ENCODE measurements at regions not wholly inside any gene's neighbourhood (a gene's known extent, or its start where the extent isn't known, plus 50 kb on each side); places are given as distances from the start of the nearest gene placed in this dataset.

GRCh38 chr5:166358127-166358830 is 1933.2 kb upstream of the WWC1 start:
- no peak for DNase-seq (ENCODE audit: low spot score)
- no peak overlapping the region for H3K27ac ChIP-seq
- H3K4me3 ChIP-seq = no peak overlapping the region
- H3K9me3 ChIP-seq = peaks cover 0 to 6% of the 10 kb centered on the region in 2 donors
- no peaks in the 10 kb centered on the region for H3K27me3 ChIP-seq
- no peak for TF ChIP-seq CTCF (IDR thresholded peaks at IDR 0.05)
- no peaks in the 10 kb centered on the region for H3K36me3 ChIP-seq
- no peaks in the 10 kb centered on the region for H3K4me1 ChIP-seq

DNA sequence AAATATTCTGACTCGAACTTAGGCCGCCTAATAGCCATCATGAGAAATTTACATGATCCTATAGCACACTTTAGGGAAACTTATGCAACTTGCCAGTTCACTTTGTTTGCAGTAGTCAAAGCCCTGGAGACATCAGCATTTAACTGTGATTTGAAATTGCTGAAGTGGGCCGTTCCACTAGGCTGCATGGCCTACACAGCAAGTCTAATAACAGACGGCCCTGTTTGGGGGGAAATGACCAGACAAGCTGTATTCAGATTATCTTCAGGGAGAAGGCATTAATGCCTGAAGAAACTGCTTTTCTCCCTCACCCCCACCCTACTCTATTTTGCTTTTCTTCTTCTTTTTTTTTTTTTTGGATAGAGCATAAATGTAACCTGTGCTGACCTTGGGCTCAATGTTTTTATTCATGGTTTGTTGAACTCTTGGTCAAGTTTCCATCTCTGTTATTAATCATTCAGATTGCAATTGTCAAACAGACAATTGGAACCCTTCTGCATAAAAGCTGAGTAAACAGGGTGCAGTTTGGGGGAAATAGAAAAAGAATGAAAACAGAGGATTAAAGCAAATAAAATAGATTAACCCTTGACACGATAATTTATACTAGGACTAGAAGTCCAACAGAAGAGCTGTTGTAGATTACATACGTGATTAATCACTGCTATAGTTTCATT is 1928.2 kb upstream of the WWC1 start:
- Histone ChIP-seq H3K9me3 (peaks cover 0 to 6% of the 10 kb centered on the region in 2 donors), H3K27ac (no peak overlapping the region)

DNA sequence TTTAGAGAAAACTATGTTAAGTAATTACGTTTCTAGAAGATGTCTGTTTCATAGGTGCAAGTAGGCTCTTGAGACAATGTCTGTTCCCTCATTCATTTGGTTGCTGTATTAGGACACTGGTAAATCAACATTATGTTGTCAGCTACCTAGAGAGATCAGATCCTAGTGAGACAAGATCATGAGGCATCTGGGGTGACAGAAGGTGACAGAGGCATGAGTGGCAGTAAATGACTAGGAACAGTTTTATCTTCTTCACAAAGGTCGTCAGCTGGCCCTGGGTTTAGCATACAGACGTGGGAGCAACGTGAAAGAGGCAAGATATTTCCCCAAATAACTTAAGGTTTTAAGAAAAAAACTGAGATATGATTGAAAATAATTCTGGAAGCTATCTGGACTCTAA is 1926.3 kb upstream of the WWC1 start:
- no peak for DNase-seq (ENCODE audit: low spot score)
- Histone ChIP-seq H3K27ac (no peak overlapping the region), H3K36me3 (no peaks in the 10 kb centered on the region), H3K4me1 (no peaks in the 10 kb centered on the region), H3K4me3 (no peak overlapping the region), H3K9me3 (peaks cover 0 to 6% of the 10 kb centered on the region in 2 donors), H3K27me3 (no peaks in the 10 kb centered on the region)
- TF ChIP-seq CTCF (IDR thresholded peaks at IDR 0.05) = no peak

More for the DNA sequence above, 1928.2 kb upstream of the WWC1 start:
- Histone ChIP-seq H3K4me3 (no peak overlapping the region), H3K36me3 (no peaks in the 10 kb centered on the region), H3K27me3 (no peaks in the 10 kb centered on the region), H3K4me1 (no peaks in the 10 kb centered on the region)
- no peak for DNase-seq (ENCODE audit: low spot score)
- TF ChIP-seq CTCF (IDR thresholded peaks at IDR 0.05) = no peak

DNA sequence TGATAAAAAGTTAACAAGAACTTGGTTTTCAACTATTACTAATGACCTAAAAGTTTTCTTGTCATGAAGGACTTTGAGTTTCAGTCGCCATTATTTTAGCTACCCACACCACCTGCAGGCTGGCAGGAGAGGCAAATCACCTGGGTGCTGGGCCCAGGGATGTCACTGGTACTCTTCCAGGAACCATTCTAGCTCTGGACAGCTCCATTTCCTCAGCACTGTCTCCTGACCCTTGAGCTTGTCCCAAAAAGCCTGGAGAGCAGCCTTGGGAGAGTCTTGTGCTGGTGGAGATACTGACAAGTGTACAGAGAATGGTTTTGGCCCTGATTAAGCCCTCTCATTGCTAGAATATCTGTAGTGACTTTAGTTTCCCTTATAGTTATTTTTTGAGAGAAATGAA is 1924.1 kb upstream of the WWC1 start:
- Histone ChIP-seq H3K27me3 (no peaks in the 10 kb centered on the region), H3K4me1 (no peaks in the 10 kb centered on the region), H3K36me3 (no peaks in the 10 kb centered on the region), H3K27ac (no peak overlapping the region), H3K4me3 (no peak overlapping the region), H3K9me3 (peaks cover 0 to 1% of the 10 kb centered on the region in 2 donors)
- no peak for DNase-seq (ENCODE audit: low spot score)
- TF ChIP-seq CTCF (IDR thresholded peaks at IDR 0.05) = no peak

- no peaks in the 10 kb centered on the region for H3K4me1 ChIP-seq
- no peak overlapping the region for H3K27ac ChIP-seq
- no peaks in the 10 kb centered on the region for H3K36me3 ChIP-seq
- H3K27me3 ChIP-seq = no peaks in the 10 kb centered on the region
- DNase-seq (ENCODE audit: low spot score) = no peak
- TF ChIP-seq CTCF (IDR thresholded peaks at IDR 0.05) = no peak
- no peaks in the 10 kb centered on the region for H3K9me3 ChIP-seq
- H3K4me3 ChIP-seq = no peak overlapping the region
Observed at GRCh38 chr5:166369346-166369745, 1922.1 kb upstream of the WWC1 start.
